C4-2B (cell line): ENCODE measurements at regions not wholly inside any gene's neighbourhood (a gene's known extent, or its start where the extent isn't known, plus 50 kb on each side); places are given as distances from the start of the nearest gene placed in this dataset.

Experiments used
- ZFX ChIP-seq: fragments of 450-650 bp; IDR thresholded peaks from 2 replicates; pipeline ENCODE4 v1.6.1; 2017
- TF ChIP-seq, protein P1 (sequence below): fragments of 450-650 bp; conservative IDR thresholded peaks from 2 replicates; pipeline ENCODE4 v1.5.1; 2017; ENCODE audit warnings: mild to moderate bottlenecking

DNA sequence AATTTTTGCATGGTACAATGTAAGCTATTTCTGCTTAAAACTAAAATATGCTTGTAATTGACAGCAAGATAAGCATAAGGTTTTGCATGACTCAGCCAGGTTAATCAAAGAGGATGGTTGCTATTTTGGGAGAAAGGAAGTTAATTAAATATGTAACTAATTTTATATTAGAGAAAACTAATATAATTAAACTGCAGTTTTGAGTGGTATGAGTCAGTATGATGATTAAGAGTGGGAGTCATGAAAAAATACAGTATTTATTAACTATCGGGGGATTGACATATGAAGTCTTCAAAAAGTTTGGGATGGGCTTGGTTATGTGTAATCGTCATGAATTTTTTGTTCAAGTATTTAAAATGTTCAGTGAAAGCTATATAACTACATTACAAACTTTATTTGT is 54.0 kb upstream of the CDK20 start:
- TF ChIP-seq, protein P1, sequence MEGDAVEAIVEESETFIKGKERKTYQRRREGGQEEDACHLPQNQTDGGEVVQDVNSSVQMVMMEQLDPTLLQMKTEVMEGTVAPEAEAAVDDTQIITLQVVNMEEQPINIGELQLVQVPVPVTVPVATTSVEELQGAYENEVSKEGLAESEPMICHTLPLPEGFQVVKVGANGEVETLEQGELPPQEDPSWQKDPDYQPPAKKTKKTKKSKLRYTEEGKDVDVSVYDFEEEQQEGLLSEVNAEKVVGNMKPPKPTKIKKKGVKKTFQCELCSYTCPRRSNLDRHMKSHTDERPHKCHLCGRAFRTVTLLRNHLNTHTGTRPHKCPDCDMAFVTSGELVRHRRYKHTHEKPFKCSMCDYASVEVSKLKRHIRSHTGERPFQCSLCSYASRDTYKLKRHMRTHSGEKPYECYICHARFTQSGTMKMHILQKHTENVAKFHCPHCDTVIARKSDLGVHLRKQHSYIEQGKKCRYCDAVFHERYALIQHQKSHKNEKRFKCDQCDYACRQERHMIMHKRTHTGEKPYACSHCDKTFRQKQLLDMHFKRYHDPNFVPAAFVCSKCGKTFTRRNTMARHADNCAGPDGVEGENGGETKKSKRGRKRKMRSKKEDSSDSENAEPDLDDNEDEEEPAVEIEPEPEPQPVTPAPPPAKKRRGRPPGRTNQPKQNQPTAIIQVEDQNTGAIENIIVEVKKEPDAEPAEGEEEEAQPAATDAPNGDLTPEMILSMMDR, result no peak
- no peak for TF ChIP-seq ZFX
